Parathyroid adenoma (tissue), 2 donors: ENCODE measurements at regions not wholly inside any gene's neighbourhood (a gene's known extent, or its start where the extent isn't known, plus 50 kb on each side); places are given as distances from the start of the nearest gene placed in this dataset.
A peak's percentile ranks its signal among the peaks of the same experiment; 100 is the strongest.

ENCODE experiments used
- H2AFZ ChIP-seq: fragments of 300-600 bp; sonication (generic); one replicate; pipeline ENCODE4 v1.7.0; 2017; ENCODE audit warnings: antibody characterized with exemption, mild to moderate bottlenecking
- H3K27ac ChIP-seq: fragments of 300-600 bp; sonication (generic); one replicate; pipeline ENCODE4 v1.7.0; 2017
- H3K27me3 ChIP-seq: fragments of 300-600 bp; sonication (generic); one replicate; pipeline ENCODE4 v1.7.0; 2017; ENCODE audit warnings: low read length; ENCODE audit not compliant: control insufficient read depth, insufficient read depth
- H3K36me3 ChIP-seq: fragments of 300-600 bp; sonication (generic); one replicate; pipeline ENCODE4 v1.7.0; 2017; ENCODE audit warnings: low read length; ENCODE audit not compliant: control insufficient read depth, insufficient read depth
- H3K4me1 ChIP-seq: fragments of 300-600 bp; sonication (generic); one replicate; pipeline ENCODE4 v1.7.0; 2017; ENCODE audit warnings: control low read depth
- H3K4me2 ChIP-seq: fragments of 300-600 bp; sonication (generic); one replicate; pipeline ENCODE4 v1.7.0; 2017; ENCODE audit warnings: low read length
- H3K4me3 ChIP-seq: fragments of 300-600 bp; sonication (generic); one replicate; pipeline ENCODE4 v1.7.0; 2017; ENCODE audit warnings: low read depth, low read length
- H3K79me2 ChIP-seq: fragments of 300-600 bp; sonication (generic); one replicate; pipeline ENCODE4 v1.7.0; 2017; ENCODE audit warnings: control low read depth
- H3K9ac ChIP-seq: fragments of 300-600 bp; sonication (generic); one replicate; pipeline ENCODE4 v1.7.0; 2017; ENCODE audit warnings: mild to moderate bottlenecking
- H3K9me3 ChIP-seq: fragments of 300-600 bp; sonication (generic); one replicate; pipeline ENCODE4 v1.7.0; 2017; ENCODE audit warnings: low read length; ENCODE audit not compliant: control insufficient read depth
- TF ChIP-seq, protein P1 (sequence below): fragments of 300-600 bp; sonication (generic); IDR thresholded peaks from one replicate; pipeline ENCODE4 v1.7.0; 2017; ENCODE audit warnings: antibody characterized with exemption, mild to moderate bottlenecking
- donor health status: primary hyperparathyroidism.

DNA sequence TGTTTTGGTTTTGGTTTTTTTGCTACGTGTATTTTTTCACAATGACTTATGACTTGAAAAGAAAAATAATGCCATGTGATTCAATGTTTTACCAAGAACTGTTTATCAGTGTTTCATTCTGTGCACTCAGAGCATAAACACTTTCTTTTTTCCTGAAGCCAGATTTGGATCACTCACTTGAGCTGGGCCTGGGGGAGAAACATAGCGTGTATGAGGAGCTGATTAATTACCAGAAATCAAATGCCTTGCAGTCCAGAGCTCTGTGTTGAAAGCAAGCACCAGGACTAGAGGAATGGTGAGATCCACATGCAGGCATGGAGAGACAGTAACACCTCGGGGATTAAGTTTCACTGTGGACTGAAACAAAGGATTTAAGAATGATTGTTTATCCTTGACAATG, 642.1 kb upstream of the ADGRL2 start:
- H3K4me1 ChIP-seq: no peaks in the 10 kb centered on the region
- no peak overlapping the region for H3K9ac ChIP-seq
- H3K4me2 ChIP-seq: peak overlapping the region; percentile 48
- H3K4me3 ChIP-seq: peak overlapping the region; percentile 32
- TF ChIP-seq, protein P1, sequence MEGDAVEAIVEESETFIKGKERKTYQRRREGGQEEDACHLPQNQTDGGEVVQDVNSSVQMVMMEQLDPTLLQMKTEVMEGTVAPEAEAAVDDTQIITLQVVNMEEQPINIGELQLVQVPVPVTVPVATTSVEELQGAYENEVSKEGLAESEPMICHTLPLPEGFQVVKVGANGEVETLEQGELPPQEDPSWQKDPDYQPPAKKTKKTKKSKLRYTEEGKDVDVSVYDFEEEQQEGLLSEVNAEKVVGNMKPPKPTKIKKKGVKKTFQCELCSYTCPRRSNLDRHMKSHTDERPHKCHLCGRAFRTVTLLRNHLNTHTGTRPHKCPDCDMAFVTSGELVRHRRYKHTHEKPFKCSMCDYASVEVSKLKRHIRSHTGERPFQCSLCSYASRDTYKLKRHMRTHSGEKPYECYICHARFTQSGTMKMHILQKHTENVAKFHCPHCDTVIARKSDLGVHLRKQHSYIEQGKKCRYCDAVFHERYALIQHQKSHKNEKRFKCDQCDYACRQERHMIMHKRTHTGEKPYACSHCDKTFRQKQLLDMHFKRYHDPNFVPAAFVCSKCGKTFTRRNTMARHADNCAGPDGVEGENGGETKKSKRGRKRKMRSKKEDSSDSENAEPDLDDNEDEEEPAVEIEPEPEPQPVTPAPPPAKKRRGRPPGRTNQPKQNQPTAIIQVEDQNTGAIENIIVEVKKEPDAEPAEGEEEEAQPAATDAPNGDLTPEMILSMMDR: no peak
- no peak overlapping the region for H3K27ac ChIP-seq
- peak overlapping the region; percentile 5 for H2AFZ ChIP-seq
- no peaks in the 10 kb centered on the region for H3K9me3 ChIP-seq
- no peaks in the 10 kb centered on the region for H3K36me3 ChIP-seq
- no peaks in the 10 kb centered on the region for H3K79me2 ChIP-seq
- no peaks in the 10 kb centered on the region for H3K27me3 ChIP-seq

DNA sequence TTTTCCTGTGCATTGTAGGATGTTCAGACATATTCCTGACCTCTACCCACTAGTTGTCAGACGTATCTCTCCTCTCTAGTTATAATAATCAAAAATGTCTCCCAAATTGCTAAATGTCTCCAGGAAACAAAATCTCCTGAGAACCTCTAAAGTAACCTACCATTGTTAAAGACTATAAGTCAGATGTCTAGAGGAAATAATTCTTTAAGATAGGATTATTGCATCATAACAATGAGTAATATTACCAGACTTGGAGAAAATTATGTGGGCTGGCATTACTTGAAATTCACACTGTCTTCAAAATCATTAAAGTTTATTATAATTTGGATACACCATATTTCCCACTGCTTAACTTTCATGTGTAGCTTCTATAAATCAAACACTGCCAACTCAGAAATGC, 643.0 kb upstream of the ADGRL2 start:
- Histone ChIP-seq H3K27me3 (no peaks in the 10 kb centered on the region), H3K9ac (no peak overlapping the region), H3K4me2 (no peak overlapping the region), H3K27ac (no peak overlapping the region), H3K4me3 (no peak overlapping the region), H3K79me2 (no peaks in the 10 kb centered on the region), H3K36me3 (no peaks in the 10 kb centered on the region), H2AFZ (no peak overlapping the region), H3K9me3 (no peaks in the 10 kb centered on the region), H3K4me1 (no peaks in the 10 kb centered on the region)
- TF ChIP-seq, protein P1: no peak

DNA sequence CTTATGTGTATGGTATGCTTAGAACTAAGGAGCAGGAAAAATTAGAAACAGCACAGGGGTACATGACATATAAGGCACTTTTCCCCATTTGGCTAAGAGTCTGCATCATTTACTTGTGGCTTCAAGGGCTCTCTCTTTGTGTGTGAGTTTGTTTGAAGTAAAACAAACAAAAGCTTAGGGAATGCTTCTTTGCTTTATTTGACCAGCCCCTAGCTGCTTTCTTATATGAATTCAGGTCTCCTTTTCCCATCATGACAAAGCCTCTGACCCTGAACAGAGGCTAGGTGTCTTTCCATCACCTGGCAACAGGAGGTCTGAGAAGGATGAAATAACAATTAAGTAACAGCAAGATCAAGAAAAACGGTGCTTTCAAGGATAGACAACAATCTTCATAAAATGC, 643.8 kb upstream of the ADGRL2 start:
- TF ChIP-seq, protein P1: no peak
- Histone ChIP-seq H3K9ac (no peak overlapping the region), H3K27me3 (no peaks in the 10 kb centered on the region), H3K36me3 (no peaks in the 10 kb centered on the region), H3K4me2 (no peak overlapping the region), H3K4me1 (no peaks in the 10 kb centered on the region), H3K4me3 (no peak overlapping the region), H3K9me3 (no peaks in the 10 kb centered on the region), H2AFZ (no peak overlapping the region), H3K27ac (no peak overlapping the region), H3K79me2 (no peaks in the 10 kb centered on the region)

DNA sequence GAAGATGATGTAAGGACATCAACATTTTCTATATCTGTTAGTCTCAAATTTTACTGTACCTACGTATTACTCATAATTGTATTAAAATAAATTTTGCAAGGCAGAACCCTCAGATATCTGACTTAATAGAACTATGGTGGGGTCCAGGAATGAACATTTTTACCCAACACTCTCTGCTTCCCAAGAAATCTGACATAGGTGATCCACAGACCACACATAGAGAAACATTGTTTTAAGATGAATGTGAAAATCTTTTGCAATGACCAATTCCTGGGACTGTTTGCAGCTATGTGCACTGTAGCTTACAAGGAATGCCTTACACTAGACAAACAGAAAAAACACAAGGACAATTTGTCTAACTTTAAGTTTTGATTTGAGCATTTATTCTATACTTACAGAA, 645.6 kb upstream of the ADGRL2 start:
- Histone ChIP-seq H3K4me2 (no peak overlapping the region), H2AFZ (no peak overlapping the region), H3K27me3 (no peaks in the 10 kb centered on the region), H3K9ac (no peak overlapping the region), H3K4me1 (no peaks in the 10 kb centered on the region), H3K4me3 (no peak overlapping the region), H3K36me3 (no peaks in the 10 kb centered on the region), H3K79me2 (no peaks in the 10 kb centered on the region), H3K27ac (no peak overlapping the region), H3K9me3 (no peaks in the 10 kb centered on the region)
- TF ChIP-seq, protein P1: no peak

DNA sequence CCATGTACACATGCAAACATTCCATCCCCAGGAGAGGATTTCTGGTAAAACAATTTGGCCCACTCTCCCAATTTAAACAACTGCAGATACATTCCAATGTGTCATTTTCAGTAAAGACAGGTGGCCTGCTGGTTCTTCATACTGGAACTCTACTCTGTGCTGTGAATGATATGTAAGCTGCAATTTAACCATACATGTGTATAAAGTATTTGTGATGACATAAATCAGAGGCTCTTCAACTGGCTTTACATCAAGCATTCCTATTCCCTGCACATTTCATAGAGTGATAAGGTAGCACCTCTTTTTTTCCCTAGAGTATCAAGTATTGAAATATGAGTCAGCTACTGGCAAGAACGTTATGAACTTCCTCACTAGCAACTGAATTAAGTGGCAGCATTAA, 649.5 kb upstream of the ADGRL2 start:
- no peak overlapping the region for H3K27ac ChIP-seq
- no peaks in the 10 kb centered on the region for H3K4me1 ChIP-seq
- H3K9ac ChIP-seq: no peak overlapping the region
- H3K36me3 ChIP-seq: no peaks in the 10 kb centered on the region
- no peak overlapping the region for H3K4me3 ChIP-seq
- H2AFZ ChIP-seq: no peak overlapping the region
- TF ChIP-seq, protein P1: no peak
- H3K4me2 ChIP-seq: no peak overlapping the region
- H3K9me3 ChIP-seq: no peaks in the 10 kb centered on the region
- H3K79me2 ChIP-seq: no peaks in the 10 kb centered on the region
- no peaks in the 10 kb centered on the region for H3K27me3 ChIP-seq
